Activated CD4-positive, alpha-beta T cell treated with anti-CD3 and anti-CD28 coated beads, Interleukin-2, amount 50 U/mL, for 48 hours (primary cell): ENCODE measurements at regions not wholly inside any gene's neighbourhood (a gene's known extent, or its start where the extent isn't known, plus 50 kb on each side); places are given as distances from the start of the nearest gene placed in this dataset.

Experiments
- DNase-seq, 2 experiments: peaks; one replicate each; pipeline ENCODE4 v3.0.0-alpha.2; 2020

DNA sequence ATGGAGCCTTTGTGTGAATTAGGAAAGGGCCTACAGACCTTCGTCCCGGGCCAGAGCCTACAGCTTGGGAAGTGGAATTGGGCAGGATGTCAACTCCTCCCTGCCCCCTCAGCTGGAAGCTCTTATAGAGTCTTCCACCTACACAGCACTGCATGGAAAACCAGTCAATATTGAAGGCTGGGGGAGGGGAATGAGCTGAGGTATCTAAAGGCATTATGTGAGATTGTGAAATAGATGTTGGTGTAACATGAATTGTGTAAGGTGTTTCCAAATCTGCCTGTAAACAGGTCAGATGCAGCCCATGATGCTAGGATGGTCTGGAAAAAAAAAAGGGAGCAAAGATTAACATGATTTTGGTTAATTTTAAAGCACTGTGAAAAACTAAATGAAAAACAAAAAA, 433.5 kb upstream of the POU3F3 start:
- no peak for DNase-seq

DNA sequence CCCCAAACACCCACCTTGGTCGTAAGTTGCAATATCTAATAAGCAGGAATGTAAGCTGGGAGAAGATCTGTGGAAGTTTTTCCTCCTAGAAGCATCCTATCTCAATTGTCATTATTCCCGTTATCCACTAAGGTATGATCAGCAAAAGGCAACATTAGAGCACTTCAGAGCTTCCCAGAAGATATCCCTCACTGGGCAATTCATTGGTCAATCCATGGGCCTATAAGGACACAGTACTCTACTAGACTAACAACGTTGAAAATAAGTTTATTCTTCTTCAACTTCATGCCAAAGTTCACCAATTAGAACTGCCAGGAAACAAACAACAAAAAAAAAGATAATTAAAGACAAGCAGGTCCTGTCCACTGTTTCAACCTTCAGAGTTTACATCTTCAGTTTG, 433.0 kb upstream of the POU3F3 start:
- DNase-seq: no peak

DNA sequence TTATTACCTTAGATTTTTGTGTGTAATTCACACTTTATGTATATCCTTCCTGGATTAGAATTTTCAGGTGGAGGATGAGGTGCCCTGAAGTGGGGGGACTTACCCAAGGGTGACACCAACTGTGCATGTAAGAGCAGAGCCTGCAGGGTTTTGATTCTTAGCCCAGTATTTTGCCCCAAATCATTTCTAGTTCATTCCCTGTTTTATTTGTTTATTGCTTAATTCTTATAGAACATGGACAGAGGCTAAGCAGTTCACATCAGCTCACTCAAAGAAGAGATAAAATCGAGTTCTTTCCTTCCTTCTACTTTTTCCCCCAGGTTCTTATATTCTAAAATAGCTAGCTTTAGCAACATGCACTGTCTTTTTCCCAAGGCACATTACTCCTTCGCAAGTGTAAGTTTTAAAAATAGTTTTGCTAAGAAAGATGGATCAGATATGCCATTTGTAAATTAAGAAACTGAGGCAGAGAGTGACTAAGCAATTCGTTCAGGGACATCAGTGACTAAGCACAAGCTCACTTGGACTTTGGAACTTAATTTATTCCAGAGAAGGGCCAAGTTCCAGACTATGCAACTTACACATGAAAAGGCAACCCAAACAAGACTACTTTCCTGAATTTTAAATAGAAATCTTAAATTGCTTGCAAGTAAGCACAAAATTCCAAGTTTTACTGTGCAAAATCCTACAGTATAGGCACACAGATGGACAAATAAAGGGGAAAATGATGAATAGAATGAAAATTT, 427.9 kb upstream of the POU3F3 start:
- no peak for DNase-seq

DNA sequence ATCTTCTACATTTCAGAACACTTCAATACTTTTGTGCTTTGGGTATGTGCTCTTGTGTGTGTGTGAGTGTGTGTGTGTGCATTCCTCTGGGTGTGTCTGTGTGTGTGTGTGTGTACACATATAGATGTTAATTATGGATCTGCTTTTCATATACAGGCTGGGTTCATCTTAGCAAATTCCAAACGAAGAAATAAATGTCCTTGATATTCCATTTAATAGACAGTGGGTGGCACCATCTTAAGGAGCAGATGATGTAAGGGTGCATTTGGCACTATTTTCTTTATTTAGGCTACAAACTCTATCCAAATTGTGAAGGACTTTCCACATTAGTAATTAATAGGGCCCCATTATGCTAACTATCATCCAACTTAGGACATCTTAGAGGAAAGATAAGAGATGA, 425.8 kb upstream of the POU3F3 start:
- no peak for DNase-seq

DNA sequence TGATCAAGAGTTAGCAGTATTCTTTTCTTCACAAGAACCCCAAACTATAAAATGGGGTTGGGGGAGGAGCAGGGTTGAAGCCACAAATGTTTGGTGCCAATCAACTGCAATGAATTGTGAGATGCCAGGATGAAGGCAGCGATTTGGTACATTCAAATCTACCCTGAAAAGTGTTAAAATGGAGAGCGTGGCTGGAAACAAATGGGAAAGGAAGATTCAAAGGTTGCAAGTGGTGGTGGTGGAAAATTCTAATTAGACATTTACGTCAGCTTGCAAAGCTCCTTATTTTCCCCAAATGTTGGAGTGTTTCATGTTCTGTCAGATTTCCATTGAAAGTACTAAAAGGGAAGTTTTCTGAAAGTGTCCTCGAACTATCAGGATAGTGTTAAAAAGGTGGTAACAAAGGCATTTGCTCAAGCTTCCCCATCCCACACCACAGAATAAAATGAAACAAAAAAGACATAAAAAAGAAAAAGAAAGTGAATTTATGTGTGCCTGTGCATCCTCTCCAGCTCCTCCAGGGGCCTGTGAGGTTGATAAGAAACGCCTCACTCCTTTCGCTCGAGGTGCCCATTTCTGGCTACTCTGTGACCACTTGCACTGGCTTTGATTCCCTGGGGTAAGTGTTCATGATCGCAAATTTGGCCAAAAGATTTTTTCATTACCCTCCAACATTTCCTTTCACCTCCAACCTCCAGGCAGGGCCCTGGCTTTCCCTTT, 424.1 kb upstream of the POU3F3 start:
- no peak for DNase-seq

DNA sequence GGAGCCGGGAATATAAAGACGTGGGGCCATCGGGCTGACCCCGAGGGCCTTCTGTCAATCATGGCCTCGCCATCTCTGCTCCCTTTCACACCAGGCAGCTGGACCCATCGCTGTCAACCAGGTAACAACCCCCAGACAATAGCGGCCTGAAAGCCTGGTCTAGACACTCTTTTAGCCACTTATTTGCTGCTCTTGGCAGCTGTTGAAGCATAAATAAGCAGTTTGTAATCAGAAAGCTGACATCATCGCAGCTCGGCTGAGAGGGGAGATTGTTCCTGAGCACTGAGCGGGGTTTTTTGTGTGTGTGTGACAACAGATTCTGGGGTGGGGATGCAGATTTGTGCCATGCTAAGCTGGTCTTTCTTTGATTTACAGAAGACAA, 423.6 kb upstream of the POU3F3 start:
- no peak for DNase-seq

DNA sequence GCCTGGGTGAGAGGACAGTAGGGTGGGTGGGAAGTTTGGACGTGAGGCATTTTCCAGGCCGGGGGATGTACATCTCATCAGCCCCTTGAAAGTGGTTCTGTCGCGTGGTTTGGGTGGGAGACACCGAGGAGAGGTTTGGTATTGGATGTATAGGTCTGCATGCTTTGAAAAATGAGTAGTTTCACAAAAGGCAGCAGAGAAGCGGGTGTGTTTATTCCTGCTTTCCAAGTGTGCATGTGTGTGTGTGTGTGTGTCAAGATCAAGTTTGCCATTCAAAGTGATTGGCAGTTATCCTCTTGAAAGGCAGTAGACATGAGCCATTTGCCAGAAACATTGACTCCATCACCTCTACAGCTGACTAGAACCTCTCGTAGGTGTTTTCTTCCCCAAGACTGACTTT, 423.1 kb upstream of the POU3F3 start:
- DNase-seq: no peak

DNA sequence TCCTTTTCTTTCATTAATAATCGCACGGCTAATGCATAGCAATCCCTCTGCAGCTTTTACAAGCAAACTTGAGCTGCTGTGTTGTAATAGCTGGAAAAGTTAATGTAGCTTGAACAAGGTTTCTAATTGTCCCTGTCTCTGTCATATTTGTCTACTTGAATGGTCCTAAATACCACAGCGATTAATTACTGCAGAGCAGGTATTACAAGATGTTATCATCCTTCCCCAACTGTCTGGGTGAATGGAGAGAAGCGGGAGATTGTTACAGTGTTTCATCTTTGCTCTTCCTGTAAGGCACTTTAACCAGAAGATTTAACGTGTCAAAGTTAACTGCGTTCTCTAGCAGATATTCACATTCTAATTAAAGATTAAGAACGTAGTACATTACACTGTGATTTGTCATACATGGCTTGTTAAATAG, 422.2 kb upstream of the POU3F3 start:
- DNase-seq: no peak

DNA sequence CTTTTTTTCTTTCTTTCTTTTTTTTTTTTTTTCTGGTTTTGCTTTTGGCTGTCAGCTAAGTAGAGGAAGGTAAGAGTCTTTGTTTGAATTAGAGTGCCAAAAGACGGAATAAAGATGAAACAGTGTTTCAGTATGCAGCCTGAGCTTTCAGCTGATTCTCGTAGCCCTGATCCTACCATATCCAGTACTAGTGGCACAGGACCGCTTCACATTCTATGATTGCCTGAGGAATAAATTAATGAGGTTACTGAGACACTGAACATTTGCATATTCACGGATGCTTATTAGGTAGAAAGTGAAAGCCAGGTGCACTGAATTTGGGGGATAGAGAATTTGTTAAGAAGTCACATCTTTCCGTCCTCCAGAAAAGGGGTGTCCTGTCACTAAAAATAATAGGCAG, 421.5 kb upstream of the POU3F3 start:
- DNase-seq: no peak

DNA sequence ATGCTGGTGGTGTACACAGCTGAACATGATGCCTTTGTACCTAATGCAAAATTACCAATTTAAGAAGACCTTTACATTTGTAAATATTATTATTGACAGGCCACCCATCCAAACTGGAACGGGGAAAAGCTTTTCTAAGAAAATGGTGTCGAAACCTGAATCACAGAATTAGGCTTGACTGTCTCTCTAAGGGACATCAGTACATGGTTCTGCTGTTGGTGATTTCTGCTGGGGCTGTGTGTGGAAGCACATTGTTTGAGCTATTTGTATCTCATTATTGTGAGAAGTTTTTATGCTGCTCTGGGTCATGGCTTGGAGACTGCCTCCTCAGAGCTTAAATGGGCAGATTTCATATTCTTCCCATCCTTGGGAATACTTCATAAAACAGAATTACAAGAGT, 420.9 kb upstream of the POU3F3 start:
- DNase-seq: no peak

DNA sequence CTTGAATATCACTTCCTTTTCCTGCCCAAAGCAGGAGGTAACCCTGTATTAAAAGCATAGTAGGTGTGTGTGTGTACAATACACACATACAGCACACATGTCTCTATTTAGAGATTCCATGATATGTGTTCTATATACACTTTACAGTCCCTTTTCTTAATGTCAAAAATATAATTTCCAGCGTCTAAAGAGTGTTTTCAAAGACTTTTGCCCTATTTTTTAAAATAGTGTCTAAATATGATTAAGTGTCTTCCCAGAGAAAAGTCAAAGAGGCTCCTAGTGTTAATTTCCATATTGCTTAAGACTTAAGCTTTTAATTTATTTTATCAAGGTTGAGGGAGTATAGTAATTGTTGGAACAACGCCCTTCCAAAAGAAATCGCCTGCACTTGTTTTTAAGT, 420.3 kb upstream of the POU3F3 start:
- DNase-seq: no peak

DNA sequence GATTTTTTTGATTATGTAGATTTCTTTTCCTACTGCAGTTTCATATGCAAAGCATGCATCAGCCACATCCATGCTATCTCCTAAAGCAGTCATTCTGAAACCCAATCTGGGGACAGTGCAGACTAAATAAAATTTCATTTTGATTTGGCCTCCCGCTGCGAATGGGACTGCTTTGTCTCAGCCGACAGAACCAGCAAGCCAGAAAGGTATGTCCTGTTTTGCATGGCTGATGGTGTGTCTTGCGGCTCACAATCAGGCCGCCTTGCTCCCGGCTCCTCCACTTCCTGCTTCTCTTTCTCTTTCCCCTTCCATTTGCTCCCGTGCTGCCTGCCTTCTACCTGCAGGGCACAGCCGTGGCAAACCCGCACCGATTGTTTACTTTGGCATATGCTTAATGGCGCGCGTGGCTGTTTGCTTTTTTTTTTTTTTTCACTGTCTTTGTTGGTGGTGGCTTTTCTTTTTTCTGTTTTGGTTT, 419.6 kb upstream of the POU3F3 start:
- DNase-seq: peak in 1 of 2 experiments; percentile 29

DNA sequence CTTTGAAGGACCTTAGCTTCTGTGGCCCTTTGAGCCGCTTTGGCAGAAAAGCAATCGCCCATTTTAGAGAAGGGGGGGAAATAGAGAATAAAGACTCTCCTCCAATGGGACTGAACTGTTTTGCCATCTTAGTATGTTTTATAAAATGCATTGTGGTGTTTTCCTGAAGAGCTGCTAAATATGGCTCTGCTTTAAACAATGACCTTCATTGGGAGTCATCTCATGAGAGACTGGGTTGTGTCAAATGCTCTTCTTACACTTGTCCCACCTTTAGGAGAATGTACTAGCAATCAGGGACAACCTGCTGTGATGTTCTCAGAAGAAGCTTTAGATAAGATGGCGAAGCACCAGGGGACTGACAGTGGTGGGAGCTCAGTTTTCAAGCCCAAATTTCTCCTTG, 418.9 kb upstream of the POU3F3 start:
- DNase-seq: no peak

DNA sequence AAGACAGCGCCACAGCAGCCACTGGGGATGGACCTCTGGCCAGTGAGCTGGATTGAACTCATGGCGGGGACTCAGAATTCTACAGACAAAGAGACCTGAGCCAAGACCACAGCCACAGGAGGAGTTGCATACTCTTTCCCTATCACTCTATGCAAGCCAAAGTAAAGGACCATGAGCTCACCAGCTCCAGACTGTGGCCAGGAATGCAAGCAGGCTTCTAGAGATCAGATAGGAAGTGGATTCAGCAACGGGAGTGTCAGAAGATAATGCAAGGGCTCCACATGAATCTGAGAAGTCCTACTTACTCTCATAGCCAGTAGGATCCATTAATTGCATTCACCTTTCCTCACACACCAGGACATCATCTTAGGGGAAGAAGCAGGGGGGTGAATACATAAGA, 415.4 kb upstream of the POU3F3 start:
- DNase-seq: no peak

DNA sequence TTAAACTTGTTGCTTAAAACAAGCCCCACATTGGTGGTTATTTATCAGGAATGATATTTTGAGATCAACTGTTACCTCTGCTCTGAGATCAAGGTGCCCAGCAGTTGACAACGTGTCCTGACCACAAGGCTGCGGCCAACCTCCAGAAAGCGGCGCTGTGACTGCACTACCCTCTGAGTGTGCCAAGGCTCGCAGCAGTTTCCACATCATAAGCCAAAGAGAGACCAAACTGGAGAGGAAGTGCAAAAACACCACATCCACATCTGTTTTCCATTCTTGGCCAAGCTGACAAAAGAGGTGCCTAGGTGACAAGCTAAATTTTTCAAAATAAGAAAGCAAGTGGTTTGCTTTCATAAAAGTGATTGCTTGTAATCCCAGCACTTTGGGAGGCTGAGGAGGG, 410.8 kb upstream of the POU3F3 start:
- no peak for DNase-seq

DNA sequence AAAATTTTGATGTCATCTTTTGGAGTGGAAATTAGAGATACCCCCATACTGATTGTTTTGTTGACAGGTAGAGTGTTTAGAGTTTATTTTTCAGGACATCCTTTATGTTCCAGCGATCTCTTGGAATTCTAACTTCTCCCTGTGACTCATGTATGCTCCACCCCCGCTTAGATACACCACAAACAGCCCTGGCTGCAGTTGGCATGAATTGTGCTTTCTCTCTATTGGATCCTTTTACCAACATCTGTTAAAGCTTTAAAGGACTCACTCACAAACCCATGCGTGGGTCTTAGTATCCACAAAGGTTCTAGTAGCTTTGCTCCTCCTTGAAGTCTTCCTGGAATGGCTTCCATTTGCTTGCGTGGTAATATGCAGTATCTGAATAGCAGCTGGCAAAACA, 409.5 kb upstream of the POU3F3 start:
- no peak for DNase-seq

DNA sequence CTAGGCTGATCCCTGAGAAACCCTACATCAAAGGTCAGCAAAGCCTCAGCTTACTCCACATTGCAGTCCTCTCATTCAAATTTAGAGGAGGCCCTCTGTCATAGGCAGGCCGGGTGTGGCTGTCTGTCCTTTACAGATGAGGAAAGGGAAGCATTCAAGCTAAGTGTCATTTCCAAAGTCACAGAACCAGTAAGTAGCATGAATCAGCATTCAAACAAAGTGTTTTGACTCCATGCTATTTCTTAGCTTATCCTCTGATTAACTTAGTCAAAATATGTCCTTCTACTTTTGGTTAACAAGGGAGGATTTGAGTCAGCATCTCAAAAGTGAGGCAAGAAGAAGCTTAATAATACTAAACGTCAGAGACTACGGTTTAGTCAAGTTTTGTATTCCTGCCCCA, 409.0 kb upstream of the POU3F3 start:
- DNase-seq: no peak

DNA sequence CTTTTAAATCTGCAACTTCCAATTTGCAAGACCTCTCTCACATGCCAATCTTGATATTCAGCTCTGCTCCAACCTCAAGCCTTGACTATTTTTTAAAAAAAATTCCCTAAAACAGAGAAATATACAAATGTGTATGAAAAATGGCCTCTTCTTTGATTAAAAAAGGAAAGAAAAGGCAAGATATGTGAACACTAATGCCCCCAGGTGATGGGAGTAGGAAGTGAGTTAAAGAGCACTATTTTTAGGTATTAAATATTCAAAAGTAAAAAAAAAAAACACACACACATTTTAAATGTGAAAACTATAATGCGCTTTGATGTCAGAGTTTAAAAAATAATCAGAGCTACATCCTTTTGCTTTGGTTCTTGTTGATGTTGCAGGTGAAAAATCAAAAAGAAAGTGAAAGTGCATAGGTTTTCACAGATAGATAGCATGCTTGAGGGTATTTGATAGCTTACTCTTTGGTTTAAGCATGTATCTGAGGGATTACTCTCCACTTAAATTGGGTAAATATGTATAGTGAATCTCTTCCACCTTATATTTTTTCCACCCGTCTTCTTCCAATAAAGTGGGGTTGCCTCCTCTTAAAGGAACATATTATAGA, 406.0 kb upstream of the POU3F3 start:
- DNase-seq: no peak

DNA sequence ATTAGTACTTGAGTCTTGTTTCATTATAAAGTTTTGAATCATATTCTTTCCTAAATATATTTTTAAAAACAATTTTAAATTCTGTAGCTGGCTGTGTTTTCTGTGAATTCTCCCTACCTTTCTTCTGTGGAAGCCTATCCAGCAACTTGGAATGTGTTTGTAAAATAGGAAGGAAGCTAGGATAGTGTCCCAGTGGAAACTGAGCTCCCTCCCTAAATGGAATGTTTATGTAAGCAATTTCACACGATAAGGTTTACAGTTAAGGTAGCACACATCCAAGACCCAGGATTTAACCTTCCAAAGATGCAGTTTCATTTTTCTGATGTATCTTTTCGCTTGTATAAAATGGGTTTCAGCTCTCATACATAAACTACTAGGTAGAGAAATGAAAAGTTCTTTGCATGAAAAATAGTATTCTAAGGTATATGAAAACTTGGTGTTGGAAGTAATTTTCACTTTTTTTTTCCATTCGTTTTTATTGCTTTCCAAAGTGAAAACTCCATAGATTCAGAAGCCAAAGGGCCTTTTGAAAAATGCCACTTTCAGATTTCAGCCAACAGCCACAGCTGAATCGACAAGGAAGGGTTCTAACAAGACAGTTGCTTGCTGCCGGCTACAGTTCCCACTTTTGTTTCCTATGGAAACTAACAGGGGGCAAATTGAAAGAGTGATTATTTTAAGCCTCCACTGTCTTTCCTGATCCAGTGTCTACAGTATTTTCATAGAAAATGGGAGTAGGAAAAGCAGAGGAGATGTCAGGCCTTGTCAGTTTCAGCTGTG, 405.1 kb upstream of the POU3F3 start:
- no peak for DNase-seq

DNA sequence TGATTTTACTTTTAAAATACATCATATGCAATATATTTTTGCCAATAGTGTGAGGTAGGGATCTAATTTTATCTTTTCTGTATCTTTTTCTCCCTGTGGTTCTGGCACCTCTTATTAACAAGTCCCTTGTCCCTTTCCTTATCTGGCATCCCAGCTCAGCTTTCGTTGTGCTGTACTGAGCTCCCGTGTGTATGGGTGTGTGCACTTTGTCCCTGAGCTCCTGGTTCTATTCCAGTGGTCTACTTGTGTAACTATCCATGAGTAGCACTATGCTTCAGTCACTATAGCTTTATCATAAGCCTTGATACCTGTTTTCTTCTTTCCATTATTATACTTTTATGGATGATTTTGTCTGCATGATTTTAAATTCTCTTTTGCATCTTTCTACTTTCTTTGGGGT, 401.4 kb upstream of the POU3F3 start:
- DNase-seq: no peak

DNA sequence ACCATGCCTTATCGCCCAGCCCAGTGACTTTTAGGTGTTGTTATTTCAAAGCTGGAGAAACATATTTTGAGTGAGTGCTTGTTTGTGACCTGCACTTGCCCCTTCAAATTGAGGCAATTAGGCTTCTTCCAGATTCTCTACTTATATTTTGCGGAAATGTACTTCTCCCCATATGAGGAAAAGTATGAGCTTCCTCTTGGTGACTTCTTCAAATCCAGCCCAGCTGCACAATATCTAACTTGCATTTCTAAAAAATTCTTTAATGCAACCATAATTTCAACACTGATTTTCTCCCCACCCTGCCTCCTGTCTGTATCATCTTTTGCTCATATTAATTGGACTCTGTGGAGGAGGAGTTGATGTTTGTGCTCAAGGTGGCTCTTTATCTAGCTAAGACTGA, 391.2 kb upstream of the POU3F3 start:
- no peak for DNase-seq

DNA sequence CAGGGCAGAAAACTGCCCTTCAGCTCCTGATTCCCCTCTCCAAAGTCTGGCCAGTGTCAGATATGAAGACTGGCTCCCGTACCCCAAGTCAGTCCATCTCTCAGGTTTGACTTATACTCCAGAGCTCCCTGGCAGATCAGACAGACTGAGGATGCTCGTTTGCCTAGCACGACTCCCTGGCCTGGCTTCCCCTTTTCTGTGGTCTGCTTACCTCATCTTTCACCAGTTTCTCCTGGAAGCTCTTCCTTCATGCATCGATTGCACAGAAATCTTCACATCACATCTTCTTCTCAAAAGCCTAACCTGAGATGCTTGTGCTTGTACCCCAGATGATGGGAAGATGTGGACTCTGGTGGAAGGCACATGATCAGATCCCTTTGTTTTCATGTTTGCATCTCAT, 387.9 kb upstream of the POU3F3 start:
- no peak for DNase-seq

DNA sequence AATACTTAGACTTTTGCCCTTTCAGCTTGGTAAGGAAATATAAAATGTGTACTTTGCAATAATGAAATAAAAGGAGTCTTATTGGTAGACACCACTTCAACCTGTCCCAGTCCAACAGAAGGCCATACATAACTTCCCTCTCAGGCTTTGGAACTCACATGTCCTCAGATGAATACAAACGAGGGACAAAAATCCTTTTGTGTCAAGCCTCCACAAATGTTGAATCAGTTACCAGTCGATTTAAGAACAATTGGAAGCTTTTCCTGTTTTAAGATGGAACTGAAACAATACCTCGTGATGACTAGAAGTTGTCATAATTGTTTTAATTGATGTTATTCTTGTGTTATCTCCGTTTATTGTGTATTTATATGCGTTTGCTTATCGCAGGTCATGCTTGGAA, 385.1 kb upstream of the POU3F3 start:
- DNase-seq: no peak

DNA sequence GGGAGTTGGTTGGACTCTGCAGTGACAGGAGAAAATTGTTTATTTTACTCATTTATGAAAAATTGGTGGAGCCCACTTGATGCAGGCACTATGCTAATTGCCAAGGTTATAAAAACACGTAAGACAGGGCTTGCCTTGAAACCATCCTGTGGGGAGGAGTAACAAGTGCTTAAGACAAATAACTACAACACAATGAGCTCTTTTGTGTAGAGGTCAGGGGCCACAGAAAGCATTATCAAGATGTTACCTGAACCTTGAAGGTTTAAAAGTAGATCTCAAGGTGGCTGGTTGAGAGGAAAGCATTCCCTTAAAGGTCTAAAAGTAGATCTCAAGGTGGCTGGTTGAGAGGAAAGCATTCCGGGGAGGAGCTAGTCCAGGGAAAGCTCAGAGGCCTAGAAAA, 381.8 kb upstream of the POU3F3 start:
- no peak for DNase-seq
